ENCODE measurements at regions not wholly inside any gene's neighbourhood (a gene's known extent, or its start where the extent isn't known, plus 50 kb on each side); places are given as distances from the start of the nearest gene placed in this dataset.

GRCh38 chr1:98203466-98203865 lies 282.6 kb upstream of the DPYD start:
- no peak for DNase-seq

DNA sequence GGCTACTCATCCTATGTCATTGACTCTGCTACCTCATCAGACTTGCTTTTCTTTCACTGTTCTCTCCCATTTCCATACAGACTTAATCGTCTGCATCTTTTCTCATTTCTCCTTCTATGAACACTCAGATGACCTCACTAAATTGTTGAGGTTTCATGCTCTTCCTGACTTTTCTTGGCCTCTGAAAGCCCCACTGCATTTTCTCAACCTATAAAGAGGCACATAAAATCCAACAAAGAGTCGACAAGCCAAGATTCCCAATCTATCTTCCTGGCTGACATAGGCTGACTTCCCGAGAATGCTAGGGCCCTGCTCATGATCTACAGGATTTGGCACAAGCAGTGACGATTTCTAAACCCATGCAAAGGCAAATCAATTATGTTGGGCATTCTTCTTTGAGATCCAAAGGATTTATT lies 280.8 kb upstream of the DPYD start:
- no peak for DNase-seq

- no peak for DNase-seq
Measured at GRCh38 chr1:98197356-98197755, 276.5 kb upstream of the DPYD start.

- no peak for DNase-seq
Measured at GRCh38 chr1:98196012-98196411, 275.2 kb upstream of the DPYD start.

DNA sequence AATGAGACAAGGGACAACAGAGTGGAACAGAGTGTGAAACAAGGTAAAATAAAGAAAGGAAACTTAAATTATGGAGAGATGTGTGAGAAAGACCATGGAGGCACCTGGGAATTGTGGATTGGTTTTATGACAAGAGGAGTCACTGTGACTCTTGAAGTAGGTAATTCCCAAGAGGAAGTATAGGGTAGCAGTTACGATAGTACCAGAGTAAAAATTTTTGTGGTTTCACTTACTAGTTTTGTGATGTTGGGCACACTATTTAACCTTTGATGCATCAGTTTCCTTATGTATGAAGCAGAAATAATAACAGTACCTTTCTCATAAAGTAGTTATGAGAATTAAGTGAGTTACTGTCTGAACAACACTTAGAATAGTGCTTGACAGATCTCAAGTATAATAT lies 267.9 kb upstream of the DPYD start:
- no peak for DNase-seq

GRCh38 chr1:98184856-98185255 lies 264.0 kb upstream of the DPYD start:
- no peak for DNase-seq

DNA sequence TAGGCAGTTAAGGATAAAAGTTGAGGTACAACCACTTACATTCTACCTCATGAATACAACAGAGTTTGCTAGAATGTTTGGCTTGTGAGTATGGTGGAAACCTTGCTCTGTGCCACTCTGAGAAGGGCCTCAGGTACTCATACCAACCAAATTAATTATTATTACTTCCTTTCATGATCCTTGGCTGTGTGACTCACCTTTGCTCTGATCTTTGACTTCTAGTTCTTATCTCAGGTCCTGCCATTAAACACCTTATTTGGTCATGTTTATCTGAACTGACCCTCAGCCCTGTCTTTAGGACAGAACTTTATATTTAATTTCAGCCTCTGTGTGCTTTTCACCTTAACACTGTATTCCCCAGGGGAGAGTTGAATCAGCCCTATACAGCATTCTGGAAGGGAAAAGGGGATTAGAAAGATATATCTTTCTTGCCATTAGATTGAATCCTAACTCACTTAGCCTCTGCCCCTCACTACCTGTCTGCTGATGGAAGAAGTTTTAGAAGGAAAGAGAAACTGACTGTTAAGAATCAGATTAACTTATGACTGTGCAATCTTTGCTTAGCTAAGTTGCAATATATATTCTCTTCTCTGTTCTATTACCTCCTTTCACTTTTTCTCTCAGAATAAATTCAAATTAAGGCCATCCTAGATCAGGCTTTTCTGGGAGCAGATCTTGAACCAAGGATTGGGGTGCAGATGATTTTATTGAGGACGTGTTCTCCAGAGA lies 260.4 kb upstream of the DPYD start:
- no peak for DNase-seq

GRCh38 chr1:98179151-98179773 lies 258.4 kb upstream of the DPYD start:
- DNase-seq: no peak

DNA sequence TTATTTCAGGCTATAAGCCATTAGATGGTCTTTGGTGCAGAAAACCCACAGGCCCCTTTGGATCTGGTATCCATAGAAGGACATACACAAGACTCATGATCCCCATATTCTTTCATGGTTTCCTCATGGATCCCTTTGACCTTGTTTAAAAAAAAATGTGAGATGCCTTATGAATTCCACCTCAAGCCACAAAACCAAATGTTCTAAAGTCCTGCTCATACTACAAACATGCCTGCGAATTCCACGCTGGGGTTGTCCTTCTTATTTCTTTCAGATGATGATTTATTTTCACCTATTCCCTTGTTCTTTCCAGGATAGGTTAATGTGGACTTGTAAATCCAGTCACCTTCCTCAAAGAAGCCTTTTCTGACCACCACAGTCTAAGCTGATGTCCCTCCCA lies 256.9 kb upstream of the DPYD start:
- no peak for DNase-seq

DNA sequence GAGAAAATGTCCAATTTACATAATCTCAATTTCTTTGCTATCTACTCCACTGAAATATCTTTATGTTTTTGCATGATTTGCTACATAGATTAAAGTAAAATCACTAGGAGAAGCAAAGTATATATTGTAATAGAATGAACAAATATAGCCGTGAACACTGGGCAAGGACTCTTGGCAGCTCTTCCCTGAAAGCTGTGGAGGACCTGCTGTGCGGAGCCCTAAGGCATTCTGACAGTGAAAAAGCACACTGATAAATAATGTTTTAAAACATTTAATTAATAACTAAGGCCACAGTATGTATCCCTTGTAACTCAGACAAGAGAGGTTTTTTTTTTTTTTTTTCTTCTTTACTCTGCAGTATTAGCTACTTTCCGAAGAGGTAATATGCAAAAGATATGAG lies 256.1 kb upstream of the DPYD start:
- DNase-seq: no peak

GRCh38 chr1:98176414-98176813 lies 255.6 kb upstream of the DPYD start:
- DNase-seq: no peak

GRCh38 chr1:98172578-98172977 lies 251.7 kb upstream of the DPYD start:
- no peak for DNase-seq

- no peak for DNase-seq
Measured at GRCh38 chr1:98172022-98172421, 251.2 kb upstream of the DPYD start.

GRCh38 chr1:98164509-98164908 lies 243.7 kb upstream of the DPYD start:
- DNase-seq: no peak

DNA sequence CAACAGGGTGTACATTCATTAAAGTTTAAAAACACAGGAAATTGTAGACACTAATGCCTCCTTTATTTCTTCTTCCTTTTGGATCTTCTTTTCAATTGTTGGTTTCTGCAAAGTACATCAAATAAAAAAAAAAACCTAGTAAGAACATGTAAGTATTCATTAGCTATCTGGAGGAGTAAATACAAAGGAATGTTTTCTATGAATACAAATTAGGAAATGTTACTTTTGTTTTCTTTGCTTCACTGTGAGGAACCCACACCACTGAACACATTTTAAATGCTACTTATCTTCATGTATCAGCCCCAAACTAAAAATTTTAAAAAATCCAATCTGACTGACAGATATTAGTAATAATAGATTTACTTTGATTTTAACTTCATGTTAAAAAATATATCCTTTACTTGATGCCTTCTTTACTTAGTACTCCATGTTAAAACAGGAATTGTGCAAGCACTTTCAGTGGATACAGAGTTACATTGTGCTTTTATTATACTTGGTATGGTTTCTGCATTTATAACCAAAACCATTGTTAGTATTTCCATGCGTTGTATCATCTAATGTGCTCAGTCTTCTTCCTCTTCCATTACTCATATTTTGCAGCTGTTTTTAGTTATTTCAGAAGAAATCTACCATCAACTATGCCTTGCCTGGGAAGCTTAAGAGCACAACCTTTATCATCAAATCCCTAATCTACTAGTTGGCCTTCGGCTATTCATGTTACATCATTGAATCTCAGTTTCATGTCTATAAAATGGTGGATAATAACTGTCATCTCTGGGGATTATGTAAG lies 236.9 kb upstream of the DPYD start:
- no peak for DNase-seq

DNA sequence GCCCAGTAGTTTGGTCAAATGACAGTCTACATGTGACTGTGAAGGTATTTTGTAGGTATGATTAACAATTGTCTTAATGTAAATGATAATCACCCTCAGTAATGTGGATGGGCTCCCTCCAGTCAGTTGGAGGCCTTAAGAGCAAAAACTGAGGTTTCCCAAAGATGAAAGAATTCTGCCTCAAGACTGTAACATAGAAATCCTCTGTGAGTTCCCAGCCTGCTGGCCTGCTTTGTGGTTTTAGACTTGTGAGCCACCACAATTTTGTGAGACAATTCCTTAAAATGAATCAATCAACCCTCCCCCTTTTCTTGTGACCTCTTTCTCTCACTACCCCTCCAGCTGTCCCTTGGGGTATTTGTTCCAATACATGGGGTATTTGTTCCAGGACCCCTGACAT lies 226.4 kb upstream of the DPYD start:
- DNase-seq: no peak

DNA sequence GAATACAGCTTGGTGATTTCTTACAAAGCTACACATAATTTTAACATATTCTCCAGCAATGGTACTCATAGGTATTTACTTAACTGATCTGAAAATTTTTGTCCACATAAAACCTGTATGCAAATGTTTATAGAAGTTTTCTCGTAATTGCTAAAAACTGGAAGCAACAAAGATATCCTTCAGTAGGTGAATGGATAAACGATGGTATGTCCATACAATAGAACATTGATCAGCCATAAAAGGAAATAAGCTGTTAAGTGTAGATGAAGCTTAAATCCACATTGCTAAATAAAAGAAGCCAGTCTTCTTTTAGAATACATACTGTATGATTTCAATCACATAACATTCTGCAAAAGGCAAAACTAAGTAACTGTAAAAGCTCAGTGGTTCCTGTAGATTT lies 224.8 kb upstream of the DPYD start:
- no peak for DNase-seq

DNA sequence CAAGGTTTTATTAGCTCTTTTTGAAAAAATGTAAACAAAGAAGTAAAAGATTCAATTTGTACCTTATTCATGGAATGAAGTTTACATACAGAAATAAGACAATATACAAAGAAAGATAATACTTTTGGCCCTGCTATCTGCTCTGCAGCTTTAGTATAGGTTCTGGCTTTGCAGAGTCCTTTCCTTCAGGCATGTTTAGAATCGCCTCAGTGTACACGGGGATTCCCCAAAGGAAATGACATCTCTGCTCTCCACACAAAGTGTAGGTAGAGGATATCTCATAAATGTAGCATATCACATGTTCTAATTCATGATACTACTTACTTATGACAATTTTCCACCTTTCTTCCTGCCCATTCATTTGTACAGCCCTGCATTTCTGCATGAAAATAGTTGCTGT lies 222.6 kb upstream of the DPYD start:
- DNase-seq: no peak

- no peak for DNase-seq
Measured at GRCh38 chr1:98133131-98133530, 212.3 kb upstream of the DPYD start.

DNA sequence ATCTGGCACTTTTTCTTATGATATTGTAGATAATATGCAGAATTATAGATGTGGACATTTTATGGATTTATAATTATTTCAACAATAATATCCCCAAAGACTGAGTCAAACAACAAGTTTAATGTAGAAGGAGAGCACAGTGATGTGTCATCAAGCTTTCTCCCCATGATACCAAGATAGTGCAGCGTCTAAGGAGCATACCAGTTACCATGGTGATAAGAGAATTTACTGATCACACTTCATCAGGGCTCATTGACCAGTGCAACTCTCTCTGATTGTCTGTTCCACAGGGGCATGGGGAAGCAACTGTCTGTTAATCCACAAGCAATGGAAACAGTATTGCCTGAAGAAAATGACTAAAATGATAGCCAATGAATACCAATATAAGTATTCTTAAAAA lies 209.6 kb upstream of the DPYD start:
- DNase-seq: no peak

GRCh38 chr1:98129491-98129890 lies 208.7 kb upstream of the DPYD start:
- DNase-seq: no peak

GRCh38 chr1:98126740-98127139 lies 205.9 kb upstream of the DPYD start:
- no peak for DNase-seq

DNA sequence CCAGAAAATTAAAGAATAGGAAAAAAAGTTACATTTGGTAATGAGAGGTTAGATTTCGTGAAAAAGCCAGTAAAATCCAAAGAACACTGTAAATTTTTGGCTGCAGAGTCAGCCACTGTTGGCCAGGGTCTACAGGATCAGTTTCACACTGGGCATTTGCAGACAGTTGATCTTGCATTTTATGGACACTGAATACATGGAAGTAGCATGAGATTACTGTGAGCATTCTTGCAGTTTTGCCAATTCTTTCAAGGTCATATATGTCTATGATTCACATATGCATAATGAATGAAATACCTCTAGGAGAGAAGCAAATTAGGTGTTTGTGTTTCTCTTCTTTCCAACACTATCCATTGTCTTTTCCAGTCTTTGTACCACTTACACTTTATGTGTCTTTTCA lies 200.8 kb upstream of the DPYD start:
- no peak for DNase-seq
